Progenitor cell of endocrine pancreas (in vitro differentiated cells): ENCODE measurements at regions not wholly inside any gene's neighbourhood (a gene's known extent, or its start where the extent isn't known, plus 50 kb on each side); places are given as distances from the start of the nearest gene placed in this dataset.

ENCODE experiments used
- DNase-seq: peaks from one replicate; pipeline ENCODE4 v3.0.0; 2021; ENCODE audit warnings: low spot score; ENCODE audit not compliant: unreplicated experiment
- H3K27ac Mint-ChIP-seq: 2 replicates; pipeline ENCODE4 v1.8.0; 2021; ENCODE audit warnings: mild to moderate bottlenecking, moderate library complexity, mixed read lengths
- H3K27me3 Mint-ChIP-seq: 2 replicates; pipeline ENCODE4 v1.8.0; 2021; ENCODE audit warnings: mixed read lengths
- H3K36me3 Mint-ChIP-seq: 2 replicates; pipeline ENCODE4 v1.8.0; 2022; ENCODE audit warnings: mixed read lengths; ENCODE audit not compliant: insufficient read depth
- H3K4me1 Mint-ChIP-seq: 2 replicates; pipeline ENCODE4 v1.8.0; 2021; ENCODE audit warnings: low read depth, mixed read lengths
- H3K4me3 Mint-ChIP-seq: 2 replicates; pipeline ENCODE4 v1.8.0; 2021; ENCODE audit warnings: low read depth, mild to moderate bottlenecking, moderate library complexity, mixed read lengths
- H3K9me3 Mint-ChIP-seq: 2 replicates; pipeline ENCODE4 v1.8.0; 2021; ENCODE audit warnings: low read depth, mixed read lengths
- CTCF ChIP-seq: fragments of 200-600 bp; sonication (generic); IDR thresholded peaks from one replicate; pipeline ENCODE4 v1.5.0; 2021; ENCODE audit warnings: antibody characterized with exemption, mild to moderate bottlenecking; ENCODE audit not compliant: unreplicated experiment

- Mint-ChIP-seq H3K27me3 (no peaks in the 10 kb centered on the region), H3K36me3 (no peaks in the 10 kb centered on the region), H3K4me1 (peaks cover 3% of the 10 kb centered on the region), H3K4me3 (no peak overlapping the region), H3K27ac (no peak overlapping the region), H3K9me3 (no peaks in the 10 kb centered on the region)
- no peak for TF ChIP-seq CTCF
- no peak for DNase-seq
Observed at GRCh38 chr7:46011059-46011458, 90.0 kb upstream of the IGFBP3 start.

GRCh38 chr7:46009211-46009610 is 88.1 kb upstream of the IGFBP3 start:
- Mint-ChIP-seq H3K36me3 (no peaks in the 10 kb centered on the region), H3K4me3 (no peak overlapping the region), H3K4me1 (peaks cover 3% of the 10 kb centered on the region), H3K27me3 (no peaks in the 10 kb centered on the region), H3K9me3 (no peaks in the 10 kb centered on the region), H3K27ac (no peak overlapping the region)
- no peak for TF ChIP-seq CTCF
- DNase-seq: no peak

GRCh38 chr7:46007990-46008643 is 87.0 kb upstream of the IGFBP3 start:
- no peak for TF ChIP-seq CTCF
- peaks cover 3% of the 10 kb centered on the region for H3K4me1 Mint-ChIP-seq
- no peaks in the 10 kb centered on the region for H3K36me3 Mint-ChIP-seq
- H3K27ac Mint-ChIP-seq: no peak overlapping the region
- H3K4me3 Mint-ChIP-seq: no peak overlapping the region
- DNase-seq: no peak
- H3K27me3 Mint-ChIP-seq: no peaks in the 10 kb centered on the region
- peaks cover 1% of the 10 kb centered on the region for H3K9me3 Mint-ChIP-seq

GRCh38 chr7:46007194-46007593 is 86.1 kb upstream of the IGFBP3 start:
- H3K36me3 Mint-ChIP-seq: no peaks in the 10 kb centered on the region
- DNase-seq: no peak
- H3K27ac Mint-ChIP-seq: no peak overlapping the region
- no peak for TF ChIP-seq CTCF
- peaks cover 3% of the 10 kb centered on the region for H3K4me1 Mint-ChIP-seq
- H3K4me3 Mint-ChIP-seq: no peak overlapping the region
- H3K27me3 Mint-ChIP-seq: no peaks in the 10 kb centered on the region
- H3K9me3 Mint-ChIP-seq: peaks cover 3% of the 10 kb centered on the region

- H3K36me3 Mint-ChIP-seq: no peaks in the 10 kb centered on the region
- no peak overlapping the region for H3K27ac Mint-ChIP-seq
- H3K4me3 Mint-ChIP-seq: no peak overlapping the region
- H3K27me3 Mint-ChIP-seq: no peaks in the 10 kb centered on the region
- H3K4me1 Mint-ChIP-seq: peaks cover 3% of the 10 kb centered on the region
- peaks cover 6% of the 10 kb centered on the region for H3K9me3 Mint-ChIP-seq
- no peak for TF ChIP-seq CTCF
- no peak for DNase-seq
Observed at GRCh38 chr7:46006723-46007122, 85.7 kb upstream of the IGFBP3 start.
